GM12865 (cell line): ENCODE measurements at regions not wholly inside any gene's neighbourhood (a gene's known extent, or its start where the extent isn't known, plus 50 kb on each side); places are given as distances from the start of the nearest gene placed in this dataset.

Source experiments
- DNase-seq: peaks from one replicate; pipeline ENCODE4 v3.0.0; 2010; ENCODE audit warnings: low read depth
- H3K4me3 ChIP-seq: 2 replicates; pipeline ENCODE4 v1.5.1; 2011; ENCODE audit warnings: mild to moderate bottlenecking, low read depth, low read length, control low read depth
- CTCF ChIP-seq: IDR thresholded peaks from 2 replicates; pipeline ENCODE4 v1.5.1; 2011; ENCODE audit warnings: low read length, control low read depth, low read depth, inconsistent platforms; ENCODE audit not compliant: insufficient read depth; ENCODE audit errors: missing control alignments

- TF ChIP-seq CTCF = no peak
- DNase-seq = no peak
- H3K4me3 ChIP-seq = no peak overlapping the region
Observed at GRCh38 chr2:23323198-23323916, 61.6 kb upstream of the KLHL29 start.

- DNase-seq = no peak
- no peak overlapping the region for H3K4me3 ChIP-seq
- no peak for TF ChIP-seq CTCF
Observed at GRCh38 chr2:23323917-23324680, 60.9 kb upstream of the KLHL29 start.

- TF ChIP-seq CTCF = no peak
- no peak for DNase-seq
- H3K4me3 ChIP-seq = no peak overlapping the region
Observed at GRCh38 chr2:23326330-23326729, 58.6 kb upstream of the KLHL29 start.

- DNase-seq = no peak
- TF ChIP-seq CTCF = no peak
- no peak overlapping the region for H3K4me3 ChIP-seq
Observed at GRCh38 chr2:23327416-23327815, 57.6 kb upstream of the KLHL29 start.

- TF ChIP-seq CTCF = no peak
- H3K4me3 ChIP-seq = no peak overlapping the region
- no peak for DNase-seq
Observed at GRCh38 chr2:23327887-23328286, 57.1 kb upstream of the KLHL29 start.

GRCh38 chr2:23330214-23330613, 54.8 kb upstream of the KLHL29 start:
- DNase-seq = peak; percentile 37
- peak; percentile 46 for TF ChIP-seq CTCF
- no peak overlapping the region for H3K4me3 ChIP-seq
